ENCODE measurements at regions not wholly inside any gene's neighbourhood (a gene's known extent, or its start where the extent isn't known, plus 50 kb on each side); places are given as distances from the start of the nearest gene placed in this dataset.

GRCh38 chr2:74740395-74740740 is 86.3 kb downstream of the SEMA4F start:
- no peak overlapping the region for H3K4me3 ChIP-seq
- TF ChIP-seq EZH2 (IDR thresholded peaks at IDR 0.05; ENCODE audit: low read depth), result no peak
- no peak for TF ChIP-seq CTCF (conservative IDR thresholded peaks at IDR 0.05)
- H2AFZ ChIP-seq, result no peak overlapping the region
- peak overlapping the region; percentile 69 for H3K4me2 ChIP-seq
- H3K4me1 ChIP-seq (replicated peaks; ENCODE audit: insufficient read depth), result peaks cover 43% of the 10 kb centered on the region
- no peaks in the 10 kb centered on the region for H3K36me3 ChIP-seq (ENCODE audit: low read depth)
- TSS peak; percentile 72 for BruUV-seq (replicated peaks)
- H3K9me3 ChIP-seq (ENCODE audit: insufficient read depth, low read depth), result peaks cover 15% of the 10 kb centered on the region; the same call in 1 of the 2 replicates
- H3K27ac ChIP-seq, result peak overlapping the region; percentile 80
- ChIA-PET CTCF (no interaction called here), POLR2A (ENCODE audit: unreplicated experiment) (interaction anchor here (0.7 kb wide), 1 partner anchor 15 kb away, joined by 5 read pairs; no protein-coding TSS in a partner anchor)
- H3K27me3 ChIP-seq (ENCODE audit: insufficient read depth, low read depth), result no peaks in the 10 kb centered on the region
- no peaks in the 10 kb centered on the region for H3K9me2 ChIP-seq (ENCODE audit: insufficient read depth)
- H4K20me1 ChIP-seq (ENCODE audit: insufficient read depth), result no peaks in the 10 kb centered on the region
- H3K79me2 ChIP-seq (ENCODE audit: low read depth), result no peaks in the 10 kb centered on the region
- H3F3A ChIP-seq (ENCODE audit: insufficient read depth, low read depth), result peaks cover 28% of the 10 kb centered on the region; the same call in 1 of the 2 replicates
- intact Hi-C loops (cut with micrococcal nuclease; ENCODE audit: unreplicated experiment), result no loop called here
- no peak for DNase-seq

- peaks cover 15% of the 10 kb centered on the region; the same call in 1 of the 2 replicates for H3K9me3 ChIP-seq (ENCODE audit: insufficient read depth, low read depth)
- no peaks in the 10 kb centered on the region for H3K36me3 ChIP-seq (ENCODE audit: low read depth)
- no peak overlapping the region; the same call in 1 of the 2 replicates for H2AFZ ChIP-seq
- POLR2A ChIA-PET (ENCODE audit: unreplicated experiment), result interaction anchor here (0.7 kb wide), 1 partner anchor 15 kb away, joined by 5 read pairs; no protein-coding TSS in a partner anchor
- no peak for TF ChIP-seq EZH2 (IDR thresholded peaks at IDR 0.05; ENCODE audit: low read depth)
- TF ChIP-seq CTCF (conservative IDR thresholded peaks at IDR 0.05), result no peak
- intact Hi-C loops (cut with micrococcal nuclease; ENCODE audit: unreplicated experiment), result no loop called here
- no peaks in the 10 kb centered on the region for H3K9me2 ChIP-seq (ENCODE audit: insufficient read depth)
- peak; percentile 82 to 97 for DNase-seq
- no peak overlapping the region for H3K4me3 ChIP-seq
- CTCF ChIA-PET, result interaction anchor here (0.6 kb wide), 1 partner anchor 96 kb away, joined by 3 read pairs; no protein-coding TSS in a partner anchor
- H3K27ac ChIP-seq, result peak overlapping the region; percentile 80
- H3K4me2 ChIP-seq, result peak overlapping the region; percentile 69
- H3K4me1 ChIP-seq (replicated peaks; ENCODE audit: insufficient read depth), result peaks cover 41% of the 10 kb centered on the region
- H3K27me3 ChIP-seq (ENCODE audit: insufficient read depth, low read depth), result no peaks in the 10 kb centered on the region
- no peaks in the 10 kb centered on the region for H4K20me1 ChIP-seq (ENCODE audit: insufficient read depth)
- no peaks in the 10 kb centered on the region for H3K79me2 ChIP-seq (ENCODE audit: low read depth)
- TSS peak; percentile 96 for BruUV-seq (replicated peaks)
- H3F3A ChIP-seq (ENCODE audit: insufficient read depth, low read depth), result peaks cover 28% of the 10 kb centered on the region; the same call in 1 of the 2 replicates
These were observed 86.8 kb downstream of the SEMA4F start for GRCh38 chr2:74740741-74741431.

GRCh38 chr2:74741629-74742028 is 87.6 kb downstream of the SEMA4F start:
- no peak for DNase-seq
- H3K9me3 ChIP-seq (ENCODE audit: insufficient read depth, low read depth), result peaks cover 11% of the 10 kb centered on the region; the same call in 1 of the 2 replicates
- H3K27me3 ChIP-seq (ENCODE audit: insufficient read depth, low read depth), result no peaks in the 10 kb centered on the region
- H3K4me3 ChIP-seq, result no peak overlapping the region
- H4K20me1 ChIP-seq (ENCODE audit: insufficient read depth), result no peaks in the 10 kb centered on the region
- TF ChIP-seq EZH2 (IDR thresholded peaks at IDR 0.05; ENCODE audit: low read depth) (no peak), CTCF (conservative IDR thresholded peaks at IDR 0.05) (no peak)
- BruUV-seq (replicated peaks), result no TSS peak
- peak overlapping the region; percentile 80 for H3K27ac ChIP-seq
- H3K79me2 ChIP-seq (ENCODE audit: low read depth), result no peaks in the 10 kb centered on the region
- intact Hi-C loops (cut with micrococcal nuclease; ENCODE audit: unreplicated experiment), result no loop called here
- peaks cover 47% of the 10 kb centered on the region for H3K4me1 ChIP-seq (replicated peaks; ENCODE audit: insufficient read depth)
- no peaks in the 10 kb centered on the region for H3K9me2 ChIP-seq (ENCODE audit: insufficient read depth)
- ChIA-PET CTCF (no interaction called here), POLR2A (ENCODE audit: unreplicated experiment) (interaction anchor here (0.6 kb wide), 1 partner anchor 359 kb away, joined by 5 read pairs; no protein-coding TSS in a partner anchor)
- H2AFZ ChIP-seq, result no peak overlapping the region
- no peaks in the 10 kb centered on the region for H3K36me3 ChIP-seq (ENCODE audit: low read depth)
- H3K4me2 ChIP-seq, result peak overlapping the region; percentile 69
- peaks cover 28% of the 10 kb centered on the region; the same call in 1 of the 2 replicates for H3F3A ChIP-seq (ENCODE audit: insufficient read depth, low read depth)

Measured in PC-9 (cell line).